Activated naive CD8-positive, alpha-beta T cell treated with anti-CD3 and anti-CD28 coated beads, Interleukin-2, amount 50 U/mL, for 24 hours (primary cell): ENCODE measurements at regions not wholly inside any gene's neighbourhood (a gene's known extent, or its start where the extent isn't known, plus 50 kb on each side); places are given as distances from the start of the nearest gene placed in this dataset.

Experiments
- ATAC-seq: fragments of 150-1000 bp; cut with Tn5 transposase; one replicate; pipeline ENCODE4 v1.10.0; 2021
- DNase-seq: peaks from one replicate; pipeline ENCODE4 v3.0.0; 2021
- H3K27ac Mint-ChIP-seq: one replicate; pipeline ENCODE4 v1.8.0; 2021; ENCODE audit warnings: mild to moderate bottlenecking, mixed read lengths
- H3K27me3 Mint-ChIP-seq: one replicate; pipeline ENCODE4 v1.8.0; 2021; ENCODE audit warnings: mixed read lengths
- H3K36me3 Mint-ChIP-seq: one replicate; pipeline ENCODE4 v1.8.0; 2021; ENCODE audit warnings: low read depth, mixed read lengths
- H3K4me1 Mint-ChIP-seq: one replicate; pipeline ENCODE4 v1.8.0; 2021; ENCODE audit warnings: mixed read lengths
- H3K4me3 Mint-ChIP-seq: one replicate; pipeline ENCODE4 v1.8.0; 2021; ENCODE audit warnings: mild to moderate bottlenecking, moderate library complexity, mixed read lengths
- H3K9me3 Mint-ChIP-seq: one replicate; pipeline ENCODE4 v1.8.0; 2021; ENCODE audit warnings: mixed read lengths

- DNase-seq (no peak), ATAC-seq (no peak)
- Mint-ChIP-seq H3K9me3 (no peaks in the 10 kb centered on the region), H3K36me3 (peaks cover 18% of the 10 kb centered on the region), H3K4me1 (peaks cover 24% of the 10 kb centered on the region), H3K27ac (no peak overlapping the region), H3K27me3 (no peaks in the 10 kb centered on the region), H3K4me3 (no peak overlapping the region)
These were observed 111.8 kb upstream of the RUNX3 start for GRCh38 chr1:25041916-25042315.

- Mint-ChIP-seq H3K36me3 (peaks cover 18% of the 10 kb centered on the region), H3K27ac (no peak overlapping the region), H3K9me3 (no peaks in the 10 kb centered on the region), H3K4me3 (no peak overlapping the region), H3K4me1 (peaks cover 24% of the 10 kb centered on the region), H3K27me3 (no peaks in the 10 kb centered on the region)
- ATAC-seq (no peak), DNase-seq (no peak)
These were observed 110.1 kb upstream of the RUNX3 start for GRCh38 chr1:25040122-25040685.

GRCh38 chr1:25039229-25039628 is 109.2 kb upstream of the RUNX3 start:
- no peak overlapping the region for H3K27ac Mint-ChIP-seq

GRCh38 chr1:25038699-25039098 is 108.6 kb upstream of the RUNX3 start:
- H3K27me3 Mint-ChIP-seq = no peaks in the 10 kb centered on the region
- DNase-seq = no peak
- no peaks in the 10 kb centered on the region for H3K9me3 Mint-ChIP-seq
- no peak overlapping the region for H3K4me3 Mint-ChIP-seq
- H3K36me3 Mint-ChIP-seq = peaks cover 10% of the 10 kb centered on the region
- H3K4me1 Mint-ChIP-seq = peaks cover 29% of the 10 kb centered on the region
- peak overlapping the region; percentile 29 for H3K27ac Mint-ChIP-seq
- ATAC-seq = no peak

More at GRCh38 chr1:25039229-25039628, 109.2 kb upstream of the RUNX3 start:
- Mint-ChIP-seq H3K36me3 (peaks cover 15% of the 10 kb centered on the region), H3K27me3 (no peaks in the 10 kb centered on the region), H3K4me3 (no peak overlapping the region), H3K9me3 (no peaks in the 10 kb centered on the region), H3K4me1 (peaks cover 26% of the 10 kb centered on the region)
- ATAC-seq (no peak), DNase-seq (no peak)

- ATAC-seq (peak; percentile 23), DNase-seq (peak; percentile 74)
- Mint-ChIP-seq H3K27ac (peak overlapping the region; percentile 48), H3K36me3 (peaks cover 15% of the 10 kb centered on the region), H3K4me1 (peaks cover 40% of the 10 kb centered on the region), H3K9me3 (no peaks in the 10 kb centered on the region), H3K27me3 (no peaks in the 10 kb centered on the region), H3K4me3 (peak overlapping the region; percentile 43)
These were observed 107.3 kb upstream of the RUNX3 start for GRCh38 chr1:25037174-25038074.

GRCh38 chr1:25036117-25036546 is 106.1 kb upstream of the RUNX3 start:
- ATAC-seq (no peak), DNase-seq (no peak)
- H3K27ac Mint-ChIP-seq = no peak overlapping the region
- H3K9me3 Mint-ChIP-seq = no peaks in the 10 kb centered on the region
- no peaks in the 10 kb centered on the region for H3K27me3 Mint-ChIP-seq
- H3K36me3 Mint-ChIP-seq = peaks cover 14% of the 10 kb centered on the region
- peaks cover 51% of the 10 kb centered on the region for H3K4me1 Mint-ChIP-seq
- no peak overlapping the region for H3K4me3 Mint-ChIP-seq

- Mint-ChIP-seq H3K36me3 (peaks cover 9% of the 10 kb centered on the region), H3K9me3 (no peaks in the 10 kb centered on the region), H3K27ac (no peak overlapping the region), H3K4me3 (no peak overlapping the region), H3K4me1 (peaks cover 55% of the 10 kb centered on the region), H3K27me3 (no peaks in the 10 kb centered on the region)
- no peak for DNase-seq
- ATAC-seq = no peak
These were observed 105.5 kb upstream of the RUNX3 start for GRCh38 chr1:25035523-25036116.

- DNase-seq (peak; percentile 62), ATAC-seq (peak; percentile 18)
- no peaks in the 10 kb centered on the region for H3K9me3 Mint-ChIP-seq
- no peak overlapping the region for H3K4me3 Mint-ChIP-seq
- H3K36me3 Mint-ChIP-seq = peaks cover 9% of the 10 kb centered on the region
- peaks cover 62% of the 10 kb centered on the region for H3K4me1 Mint-ChIP-seq
- H3K27me3 Mint-ChIP-seq = no peaks in the 10 kb centered on the region
- H3K27ac Mint-ChIP-seq = no peak overlapping the region
These were observed 104.9 kb upstream of the RUNX3 start for GRCh38 chr1:25034736-25035522.

GRCh38 chr1:25033828-25034705 is 104.0 kb upstream of the RUNX3 start:
- DNase-seq (peak; percentile 64), ATAC-seq (no peak)
- Mint-ChIP-seq H3K4me1 (peaks cover 66% of the 10 kb centered on the region), H3K27ac (no peak overlapping the region), H3K27me3 (no peaks in the 10 kb centered on the region), H3K9me3 (no peaks in the 10 kb centered on the region), H3K4me3 (no peak overlapping the region), H3K36me3 (peaks cover 9% of the 10 kb centered on the region)

GRCh38 chr1:25033030-25033827 is 103.2 kb upstream of the RUNX3 start:
- no peak for ATAC-seq
- no peak overlapping the region for H3K27ac Mint-ChIP-seq

GRCh38 chr1:25031966-25032667 is 102.0 kb upstream of the RUNX3 start:
- Mint-ChIP-seq H3K36me3 (peaks cover 8% of the 10 kb centered on the region), H3K27ac (no peak overlapping the region), H3K4me3 (no peak overlapping the region), H3K4me1 (peaks cover 72% of the 10 kb centered on the region), H3K27me3 (no peaks in the 10 kb centered on the region), H3K9me3 (no peaks in the 10 kb centered on the region)
- no peak for DNase-seq
- peak; percentile 12 for ATAC-seq

More at GRCh38 chr1:25033030-25033827, 103.2 kb upstream of the RUNX3 start:
- Mint-ChIP-seq H3K4me1 (peaks cover 66% of the 10 kb centered on the region), H3K36me3 (peaks cover 9% of the 10 kb centered on the region), H3K27me3 (no peaks in the 10 kb centered on the region), H3K9me3 (no peaks in the 10 kb centered on the region), H3K4me3 (no peak overlapping the region)
- DNase-seq = no peak

- peaks cover 7% of the 10 kb centered on the region for H3K36me3 Mint-ChIP-seq
- H3K4me1 Mint-ChIP-seq = peaks cover 78% of the 10 kb centered on the region
- no peaks in the 10 kb centered on the region for H3K27me3 Mint-ChIP-seq
- DNase-seq = peak; percentile 77
- H3K9me3 Mint-ChIP-seq = no peaks in the 10 kb centered on the region
- H3K27ac Mint-ChIP-seq = no peak overlapping the region
- ATAC-seq = peak; percentile 55
- H3K4me3 Mint-ChIP-seq = no peak overlapping the region
These were observed 101.5 kb upstream of the RUNX3 start for GRCh38 chr1:25031601-25031965.
